HG03108 (cell line): ENCODE measurements at regions not wholly inside any gene's neighbourhood (a gene's known extent, or its start where the extent isn't known, plus 50 kb on each side); places are given as distances from the start of the nearest gene placed in this dataset.

Experiments used
- ATAC-seq: cut with Tn5 transposase; IDR thresholded peaks from one replicate; pipeline ENCODE4 v1.9.1; 2021; ENCODE audit warnings: moderate library complexity; ENCODE audit not compliant: unreplicated experiment

- ATAC-seq, result no peak
Measured at GRCh38 chr12:98453492-98453891, 61.9 kb upstream of the TMPO start.

GRCh38 chr12:98456041-98456440 is 59.3 kb upstream of the TMPO start:
- no peak for ATAC-seq

- ATAC-seq, result peak; percentile 90
Measured at GRCh38 chr12:98456576-98457573, 58.5 kb upstream of the TMPO start.

- ATAC-seq, result no peak
Measured at GRCh38 chr12:98464190-98464589, 51.2 kb upstream of the TMPO start.

- ATAC-seq, result no peak
Measured at GRCh38 chr12:98465505-98465904, 49.9 kb upstream of the TMPO start.
